Activated CD4-positive, alpha-beta T cell treated with anti-CD3 and anti-CD28 coated beads, Interleukin-2, Interleukin-4, amounts not matched to agents 100 ng/mL and 50 ng/mL, durations not matched to agents 16 hours and 8 hours (primary cell): ENCODE measurements at regions not wholly inside any gene's neighbourhood (a gene's known extent, or its start where the extent isn't known, plus 50 kb on each side); places are given as distances from the start of the nearest gene placed in this dataset.
"Not testable (repeated sequence)": the region's sequence is repeated elsewhere in the genome, so short reads cannot be mapped to it uniquely, and the experiment has no call there.

ENCODE experiments used
- DNase-seq: peaks from one replicate; pipeline ENCODE4 v3.0.0-alpha.2; 2020; ENCODE audit warnings: low spot score

GRCh38 chr10:118966076-118966849 lies 63.3 kb upstream of the NANOS1 start:
- no peak for DNase-seq

- DNase-seq, result no peak
Measured at GRCh38 chr10:118966850-118967125, 62.7 kb upstream of the NANOS1 start.

- no peak for DNase-seq
Measured at GRCh38 chr10:118967160-118967559, 62.4 kb upstream of the NANOS1 start.

GRCh38 chr10:118968060-118968459 lies 61.5 kb upstream of the NANOS1 start:
- no peak for DNase-seq

GRCh38 chr10:118968482-118968881 lies 61.0 kb upstream of the NANOS1 start:
- no peak for DNase-seq

GRCh38 chr10:118969014-118969413 lies 60.5 kb upstream of the NANOS1 start:
- no peak for DNase-seq

GRCh38 chr10:118970770-118971169 lies 58.7 kb upstream of the NANOS1 start:
- DNase-seq, result no peak

- no peak for DNase-seq
Measured at GRCh38 chr10:118971187-118971586, 58.3 kb upstream of the NANOS1 start.

- DNase-seq, result no peak
Measured at GRCh38 chr10:118971876-118972275, 57.6 kb upstream of the NANOS1 start.

- DNase-seq, result no peak
Measured at GRCh38 chr10:118973744-118974143, 55.8 kb upstream of the NANOS1 start.

GRCh38 chr10:118974951-118975350 lies 54.6 kb upstream of the NANOS1 start:
- no peak for DNase-seq

- DNase-seq, result not testable (repeated sequence)
Measured at GRCh38 chr10:118976219-118976618, 53.3 kb upstream of the NANOS1 start.

- no peak for DNase-seq
Measured at GRCh38 chr10:118977022-118977599, 52.4 kb upstream of the NANOS1 start.

- no peak for DNase-seq
Measured at GRCh38 chr10:118977835-118978234, 51.7 kb upstream of the NANOS1 start.

- DNase-seq, result no peak
Measured at GRCh38 chr10:118978316-118978997, 51.1 kb upstream of the NANOS1 start.

GRCh38 chr10:118978998-118979350 lies 50.5 kb upstream of the NANOS1 start:
- DNase-seq, result no peak

GRCh38 chr10:118979661-118980060 lies 49.9 kb upstream of the NANOS1 start:
- no peak for DNase-seq
